Activated CD8-positive, alpha-beta memory T cell treated with anti-CD3 and anti-CD28 coated beads for 1 hour (primary cell): ENCODE measurements at regions not wholly inside any gene's neighbourhood (a gene's known extent, or its start where the extent isn't known, plus 50 kb on each side); places are given as distances from the start of the nearest gene placed in this dataset.

Source experiments
- DNase-seq, 2 donors: peaks; one replicate each; pipeline ENCODE4 v3.0.0-alpha.2; 2020; ENCODE audit warnings: low read depth in 1 of 2; ENCODE audit errors: extremely low read depth in 1 of 2

DNA sequence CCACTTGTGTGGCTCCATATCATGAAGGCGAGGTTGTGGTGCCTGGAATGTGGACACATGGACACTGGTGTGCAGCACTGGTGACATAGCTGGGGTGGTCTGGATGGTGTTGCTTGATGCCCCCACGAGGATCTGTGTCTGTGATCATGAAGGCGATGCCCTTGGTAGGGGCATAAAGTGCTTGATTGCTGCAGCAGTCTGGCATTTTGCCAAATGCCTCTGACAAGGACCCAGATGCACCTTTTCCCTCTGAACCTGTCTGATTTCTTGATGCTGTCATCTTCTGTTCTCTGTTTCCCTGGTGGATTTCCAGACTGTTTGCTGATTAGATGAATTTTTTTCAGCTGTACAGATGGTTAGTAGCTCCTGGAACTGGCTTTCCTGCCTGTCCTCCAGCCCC lies 752.0 kb upstream of the HS6ST1 start:
- DNase-seq, result no peak

GRCh38 chr2:129071531-129071930 lies 752.9 kb upstream of the HS6ST1 start:
- no peak for DNase-seq

DNA sequence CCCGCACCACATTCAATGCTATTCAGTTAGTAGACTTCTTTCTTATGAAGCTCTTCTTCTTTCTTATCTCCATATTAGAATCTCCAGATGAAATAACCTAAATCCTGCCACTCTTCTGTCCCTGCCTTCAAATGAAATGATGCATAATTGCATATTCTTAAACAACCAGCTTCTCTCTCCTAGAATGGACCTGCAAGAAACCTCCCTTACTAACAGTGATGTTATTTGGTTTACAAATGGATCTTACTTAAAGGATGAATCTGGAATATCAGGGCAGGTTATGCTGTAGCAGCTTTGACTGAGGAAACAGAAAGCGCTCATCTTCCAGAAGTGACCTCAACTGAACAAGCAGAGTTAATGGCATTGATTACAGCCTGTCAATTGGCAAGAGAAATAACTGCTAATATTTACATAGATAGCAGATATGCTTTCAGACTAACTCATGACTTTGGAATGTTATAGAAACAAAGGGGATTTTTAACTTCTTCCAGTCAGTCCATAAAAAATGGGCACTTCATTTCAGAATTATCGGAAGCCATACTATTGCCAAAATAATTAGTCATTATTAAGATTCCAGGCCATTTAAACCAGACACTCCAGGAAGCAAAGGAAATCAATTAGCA lies 755.7 kb upstream of the HS6ST1 start:
- no peak for DNase-seq

DNA sequence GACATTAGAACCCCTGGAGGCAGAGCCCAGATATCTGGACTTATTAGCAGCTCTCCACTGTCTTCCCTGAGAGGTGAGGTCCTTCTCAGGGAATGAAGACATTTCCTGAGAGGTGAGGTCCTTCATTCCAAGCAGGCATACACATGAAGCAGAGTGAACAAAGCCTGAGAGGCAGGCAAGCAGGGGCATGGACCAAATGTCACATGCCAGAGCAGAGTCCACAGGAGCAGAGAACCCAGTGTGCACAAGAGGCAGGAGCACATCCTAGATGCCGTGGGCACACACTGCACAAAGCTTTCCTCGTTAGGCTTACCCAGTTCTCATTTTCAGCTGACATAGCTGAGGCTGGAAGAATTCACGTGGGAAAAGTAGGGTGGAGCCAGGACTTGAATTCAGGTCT lies 759.9 kb upstream of the HS6ST1 start:
- DNase-seq, result no peak

- DNase-seq, result no peak
These were observed 762.2 kb upstream of the HS6ST1 start for GRCh38 chr2:129080715-129081476.

DNA sequence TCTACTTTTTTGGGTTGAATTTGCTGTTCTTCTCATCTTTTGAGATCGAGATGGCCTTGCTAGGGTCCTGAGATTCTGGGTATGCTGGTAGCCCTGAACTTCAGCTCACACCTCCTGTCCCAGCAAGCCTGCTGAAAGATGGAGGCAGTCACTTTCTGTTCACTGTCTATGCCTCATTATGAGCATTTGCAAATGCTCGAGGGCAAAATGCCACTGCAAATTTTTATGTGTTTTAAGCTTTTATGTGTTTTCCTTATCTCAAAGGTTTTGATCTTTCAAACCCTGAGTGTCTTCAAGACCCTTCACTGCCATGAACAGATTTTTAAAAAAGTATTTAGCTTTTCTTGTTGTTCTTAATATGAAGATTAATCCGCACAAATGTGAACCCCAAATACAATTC lies 766.7 kb upstream of the HS6ST1 start:
- DNase-seq, result no peak

DNA sequence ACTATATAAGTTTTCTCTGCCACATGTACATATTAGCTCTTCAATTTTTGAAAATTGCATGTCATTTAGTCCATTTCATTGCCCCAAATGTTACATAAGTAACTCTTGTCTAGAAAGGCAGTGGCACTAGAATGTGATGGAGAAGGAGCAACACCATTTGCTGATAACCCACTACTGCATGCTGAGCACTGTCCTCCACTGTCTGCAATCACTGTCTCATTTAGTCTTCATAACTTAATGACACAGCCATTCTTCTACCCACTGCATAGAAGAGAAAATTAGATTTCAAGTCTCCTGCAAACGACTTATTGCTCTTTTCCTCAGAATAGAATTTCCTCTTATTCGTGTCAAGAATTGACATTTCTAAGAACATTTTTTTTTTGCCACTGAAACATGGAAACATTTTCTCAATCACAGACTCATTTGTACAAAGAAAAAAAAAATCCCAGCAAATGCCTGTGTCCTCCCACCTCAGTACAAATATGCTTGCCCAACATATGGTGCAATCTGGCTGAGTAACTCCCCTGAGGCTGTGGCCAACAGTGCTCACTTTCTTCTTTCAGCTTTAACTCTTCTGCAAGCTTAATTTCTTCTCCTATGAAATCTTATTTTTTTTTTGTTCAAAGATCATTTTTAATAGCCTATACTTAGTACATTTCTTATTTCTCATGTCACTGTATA lies 768.6 kb upstream of the HS6ST1 start:
- no peak for DNase-seq

GRCh38 chr2:129091620-129092019 lies 773.0 kb upstream of the HS6ST1 start:
- no peak for DNase-seq

GRCh38 chr2:129092956-129093355 lies 774.3 kb upstream of the HS6ST1 start:
- DNase-seq, result no peak

GRCh38 chr2:129101186-129101585 lies 782.5 kb upstream of the HS6ST1 start:
- DNase-seq, result no peak

GRCh38 chr2:129103936-129104878 lies 785.5 kb upstream of the HS6ST1 start:
- no peak for DNase-seq

DNA sequence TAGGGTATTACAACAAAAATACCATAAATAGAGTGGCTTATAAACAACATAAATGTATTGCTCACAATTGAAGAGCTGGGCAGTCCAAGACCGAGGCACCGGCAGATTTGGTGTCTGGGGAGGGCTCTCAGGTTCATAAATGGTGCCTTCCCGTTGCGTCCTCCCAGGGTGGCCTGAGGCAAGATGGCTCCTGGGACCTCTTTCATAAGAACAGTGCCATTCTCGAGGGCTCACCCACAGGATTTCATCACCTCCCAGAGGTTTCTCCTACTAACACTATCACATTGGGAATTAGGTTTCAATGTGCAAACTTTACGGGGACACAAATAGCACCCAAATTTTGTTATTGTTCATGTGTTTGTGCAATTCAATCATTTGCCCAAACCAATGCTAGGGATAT lies 793.5 kb upstream of the HS6ST1 start:
- DNase-seq, result no peak

DNA sequence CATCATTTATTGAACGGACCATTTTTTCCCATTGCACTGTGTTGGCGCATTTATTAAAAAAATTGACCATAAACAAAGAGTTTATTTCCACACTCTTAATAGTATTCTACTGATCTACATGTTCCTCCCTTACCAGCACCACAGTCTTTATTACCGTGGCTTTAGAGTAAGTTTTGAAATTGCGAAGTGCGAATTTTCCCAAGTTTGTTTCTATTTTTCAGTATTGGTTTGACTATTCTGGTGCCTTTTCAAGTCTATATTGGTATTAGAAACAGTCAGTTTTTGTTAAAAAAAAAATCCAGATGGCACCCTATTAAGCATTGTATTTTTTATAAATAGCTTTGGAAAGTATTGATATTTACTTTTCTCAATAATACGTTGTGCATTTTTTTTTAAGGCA lies 795.1 kb upstream of the HS6ST1 start:
- DNase-seq, result no peak

DNA sequence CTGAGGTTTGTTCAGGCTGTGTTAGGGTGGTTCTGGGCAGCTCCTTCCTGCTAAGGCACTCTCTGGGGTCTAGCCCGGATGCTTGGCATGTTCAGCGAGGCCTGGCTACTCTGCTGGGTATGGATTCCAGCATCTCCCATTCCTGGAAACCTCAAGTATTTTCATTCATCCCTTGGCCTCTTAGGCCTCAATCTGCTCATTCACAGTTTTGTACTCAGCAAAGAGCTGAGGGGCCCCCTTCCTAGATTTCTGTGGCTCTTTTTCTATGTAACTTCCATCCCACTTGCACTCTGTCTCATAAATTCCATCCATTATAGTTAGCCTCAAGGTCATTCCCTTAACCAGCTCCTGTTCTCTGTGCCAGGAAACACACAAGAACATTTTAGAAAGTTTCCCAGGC lies 798.8 kb upstream of the HS6ST1 start:
- DNase-seq, result no peak

GRCh38 chr2:129118296-129118695 lies 799.6 kb upstream of the HS6ST1 start:
- DNase-seq, result no peak

DNA sequence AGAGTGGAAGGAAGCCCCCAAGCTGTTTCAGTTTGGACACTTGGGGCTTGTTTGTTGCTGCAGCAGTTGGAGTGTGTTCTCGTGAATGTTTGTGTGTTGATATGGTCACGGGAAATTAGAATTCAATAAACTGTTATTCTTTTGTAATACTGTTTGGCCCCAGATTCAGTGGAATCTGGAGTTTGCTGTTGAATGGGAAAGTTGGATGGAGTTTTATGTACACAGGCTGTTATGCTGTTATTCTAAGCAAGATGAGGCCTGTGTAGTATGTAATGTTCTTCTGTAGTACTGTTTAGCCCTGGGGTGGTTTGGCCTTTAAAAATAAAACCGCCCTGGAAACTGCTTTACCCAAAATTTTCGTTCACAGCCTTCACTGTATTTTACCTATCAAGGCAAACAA lies 810.4 kb upstream of the HS6ST1 start:
- DNase-seq, result no peak

DNA sequence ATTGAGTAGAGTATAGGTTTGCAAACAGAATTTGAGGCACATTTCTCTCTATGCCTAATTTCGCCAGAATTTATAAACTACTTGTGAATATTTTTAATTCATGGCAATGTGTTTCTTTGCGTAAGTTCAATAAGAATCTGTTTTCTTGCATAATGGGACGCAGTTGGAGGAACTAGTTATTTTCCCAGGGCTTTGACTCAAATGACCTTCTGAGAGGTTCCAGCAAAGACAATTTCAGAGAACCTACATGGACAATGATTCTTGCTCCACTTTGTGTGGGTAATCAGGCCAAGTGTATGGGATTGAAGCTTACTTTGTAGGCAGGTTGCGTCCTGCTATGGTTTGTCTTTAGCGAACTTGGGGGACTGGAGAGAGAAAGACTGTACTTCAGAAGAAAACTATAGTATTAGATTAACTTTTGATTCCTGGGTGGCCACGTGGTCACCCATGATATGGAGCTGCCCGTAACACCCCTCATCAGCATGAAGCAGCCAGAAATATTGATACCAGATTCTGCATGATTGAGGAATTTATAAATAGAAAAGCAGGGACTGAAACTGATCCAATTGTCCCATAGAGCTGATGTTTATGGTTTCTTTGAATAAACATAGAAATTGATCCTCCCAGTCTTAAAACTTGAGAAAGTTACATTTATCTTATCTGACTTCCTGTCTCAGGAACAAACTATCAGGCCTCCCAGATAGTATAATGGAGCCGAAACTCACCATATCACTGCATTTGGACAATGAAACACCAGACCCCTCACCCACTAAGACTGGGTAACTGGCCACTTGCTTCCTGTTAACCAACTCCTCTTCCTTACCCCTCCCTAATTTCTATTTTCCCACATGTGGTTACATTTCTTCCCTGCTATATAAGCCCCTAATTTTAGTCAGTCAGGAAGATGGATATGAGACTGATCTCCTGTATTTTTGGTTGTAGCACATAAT lies 815.3 kb upstream of the HS6ST1 start:
- no peak for DNase-seq

- DNase-seq, result no peak
These were observed 816.3 kb upstream of the HS6ST1 start for GRCh38 chr2:129135017-129135416.

- no peak for DNase-seq
These were observed 820.7 kb upstream of the HS6ST1 start for GRCh38 chr2:129139380-129139779.

DNA sequence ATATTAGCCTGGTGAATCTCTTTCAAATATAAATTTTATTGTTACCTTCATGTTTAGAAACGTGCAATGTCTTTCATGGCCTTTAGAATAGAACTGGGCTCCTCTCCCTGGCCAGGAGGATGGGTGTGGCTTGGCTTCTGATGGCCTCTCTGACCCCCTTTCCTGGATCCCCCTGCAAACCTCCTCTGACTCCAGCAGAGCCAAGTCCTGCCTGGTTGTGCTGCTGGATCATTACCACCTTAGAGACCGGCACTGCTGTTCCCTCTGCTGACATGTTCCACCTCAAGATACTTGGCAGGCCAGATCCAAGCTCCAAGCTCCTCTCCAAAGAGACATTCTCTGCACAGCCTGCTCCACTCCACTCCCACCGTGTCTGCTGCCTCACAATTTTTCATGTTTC lies 823.8 kb upstream of the HS6ST1 start:
- DNase-seq, result no peak
